Activated naive CD4-positive, alpha-beta T cell (primary cell): ENCODE measurements at regions not wholly inside any gene's neighbourhood (a gene's known extent, or its start where the extent isn't known, plus 50 kb on each side); places are given as distances from the start of the nearest gene placed in this dataset.

Experiments used
- DNase-seq, 4 experiments: peaks; one replicate each; lab custom pipeline; 2025; lab: John Stamatoyannopoulos, UW

DNA sequence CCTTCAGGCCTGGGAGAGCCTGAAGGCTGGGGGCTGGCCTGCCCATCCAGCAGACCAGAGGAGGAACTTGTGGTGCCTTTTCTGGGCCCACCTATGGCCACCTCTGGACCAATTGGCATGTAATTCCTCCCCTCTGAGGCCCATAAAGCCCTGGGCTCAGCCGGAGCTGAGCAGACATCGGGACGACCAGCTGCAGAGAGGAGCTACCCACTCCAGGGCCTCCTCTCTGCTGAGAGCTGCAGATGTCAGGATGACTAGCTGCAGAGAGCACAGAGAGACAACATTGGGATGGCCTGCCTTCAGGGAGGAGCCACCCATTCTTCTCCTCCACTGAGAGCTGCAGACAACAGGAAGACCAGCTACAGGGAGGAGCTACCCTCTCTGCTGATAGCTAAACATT lies 370.1 kb downstream of the CD83 start:
- DNase-seq, result no peak

DNA sequence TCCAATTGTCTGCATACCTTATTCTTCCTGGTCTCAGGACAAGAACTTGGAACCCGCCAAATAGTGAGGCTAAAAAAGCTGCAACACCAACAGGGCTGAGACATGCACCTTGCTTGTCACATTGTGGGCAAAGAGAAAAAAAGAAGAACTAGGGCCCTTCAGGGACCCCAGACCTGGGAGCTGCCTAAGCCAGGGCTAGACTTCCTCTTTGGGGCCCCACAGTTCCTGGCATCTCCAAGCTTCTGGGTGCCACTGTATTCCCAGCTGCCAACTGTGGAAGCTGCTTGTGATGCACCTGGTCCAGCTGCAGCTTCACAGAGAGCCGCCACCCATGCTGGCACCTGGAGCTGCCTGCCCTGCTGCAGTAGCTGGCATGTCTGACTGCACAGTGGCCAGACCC lies 370.6 kb downstream of the CD83 start:
- DNase-seq, result no peak

DNA sequence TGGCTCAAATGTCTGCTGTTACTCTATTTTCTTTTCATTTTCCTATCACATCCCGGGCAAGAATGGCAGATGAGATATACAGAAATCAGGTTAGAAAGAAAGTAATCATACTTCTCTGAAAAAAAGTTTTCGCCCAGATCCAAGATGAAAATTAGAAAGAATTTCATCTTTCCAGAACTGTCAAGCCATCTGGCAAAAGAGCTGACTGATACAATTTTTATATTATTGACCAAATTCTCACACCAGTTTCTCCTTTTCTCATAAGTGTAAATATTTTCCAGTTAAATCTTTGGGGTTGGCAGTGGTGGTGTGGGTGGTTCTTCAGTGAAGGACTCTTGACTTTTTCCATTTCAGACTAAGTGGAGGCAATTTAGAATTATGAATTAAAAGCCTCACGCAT lies 371.9 kb downstream of the CD83 start:
- DNase-seq, result no peak

DNA sequence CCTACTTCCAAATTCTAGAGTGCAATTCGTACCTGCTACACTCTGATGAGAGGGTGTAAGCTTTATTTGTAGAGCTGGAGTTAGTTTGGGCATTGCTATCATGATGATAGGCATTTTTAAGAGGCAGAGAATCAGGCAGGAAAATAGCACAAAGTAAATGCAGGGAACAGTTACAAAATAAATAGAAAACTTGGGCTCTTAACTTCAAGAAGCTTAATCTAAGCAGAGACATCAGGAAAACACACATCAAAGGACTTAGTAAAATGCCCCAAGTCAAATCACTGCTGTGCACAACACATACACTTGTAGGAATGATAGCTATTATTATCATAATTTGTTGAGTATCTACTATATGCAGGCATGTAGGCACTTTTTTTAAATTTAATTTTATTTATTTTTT lies 381.2 kb downstream of the CD83 start:
- DNase-seq, result no peak

DNA sequence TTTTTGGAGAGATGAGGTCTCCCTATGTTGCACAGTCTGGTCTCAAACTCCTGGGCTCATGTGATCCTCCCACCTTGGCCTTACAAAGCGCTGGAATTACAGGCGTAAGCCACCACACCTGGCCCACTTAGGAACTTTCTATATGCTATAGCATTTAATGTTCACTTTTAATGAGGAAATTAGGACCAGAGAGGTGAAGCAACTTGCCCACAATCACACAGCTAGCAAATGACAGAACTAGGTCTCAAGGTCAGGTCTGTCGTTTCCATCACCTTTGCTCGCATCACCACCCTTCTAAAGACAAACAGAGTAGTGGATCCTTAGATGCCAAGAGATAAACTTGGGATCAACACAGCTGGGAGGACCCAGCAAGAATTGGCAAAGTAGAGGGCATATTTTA lies 381.7 kb downstream of the CD83 start:
- no peak for DNase-seq

DNA sequence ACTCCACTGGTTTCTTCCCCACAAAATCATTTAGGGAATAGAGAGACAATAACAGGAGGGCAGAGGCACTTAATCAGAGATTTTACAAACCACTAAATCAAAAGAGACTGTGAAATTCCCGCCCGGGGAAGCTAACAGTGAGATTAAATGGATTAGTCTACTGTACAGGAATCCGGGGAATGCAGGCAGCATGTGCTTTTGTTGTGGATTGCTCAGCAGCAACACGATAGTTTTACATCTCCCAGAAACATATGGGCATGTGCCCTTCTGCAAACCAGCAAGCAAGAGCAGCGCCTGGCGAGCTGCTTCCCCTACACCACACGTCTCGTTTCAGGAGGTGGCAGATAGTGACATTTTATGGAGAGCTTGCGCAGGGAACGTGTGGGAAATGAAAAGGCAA lies 382.3 kb downstream of the CD83 start:
- DNase-seq, result no peak

DNA sequence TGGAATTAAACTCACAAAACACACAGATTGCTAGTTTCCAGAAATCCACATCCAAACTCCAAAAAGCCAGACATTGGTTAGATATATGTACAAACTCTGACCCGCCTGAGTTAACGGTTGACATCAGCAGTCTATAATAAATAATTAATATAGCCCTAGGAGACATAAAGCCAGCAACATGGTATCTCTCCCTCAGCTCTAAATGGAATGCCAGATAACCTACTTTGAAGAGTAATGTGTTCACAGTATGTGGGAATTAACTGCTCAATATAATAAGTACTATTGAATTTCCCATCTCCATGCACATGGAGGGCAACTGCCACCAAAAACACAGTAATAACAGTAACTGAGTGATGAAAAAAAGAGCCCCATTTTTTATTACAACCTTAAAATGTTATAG lies 383.2 kb downstream of the CD83 start:
- no peak for DNase-seq

DNA sequence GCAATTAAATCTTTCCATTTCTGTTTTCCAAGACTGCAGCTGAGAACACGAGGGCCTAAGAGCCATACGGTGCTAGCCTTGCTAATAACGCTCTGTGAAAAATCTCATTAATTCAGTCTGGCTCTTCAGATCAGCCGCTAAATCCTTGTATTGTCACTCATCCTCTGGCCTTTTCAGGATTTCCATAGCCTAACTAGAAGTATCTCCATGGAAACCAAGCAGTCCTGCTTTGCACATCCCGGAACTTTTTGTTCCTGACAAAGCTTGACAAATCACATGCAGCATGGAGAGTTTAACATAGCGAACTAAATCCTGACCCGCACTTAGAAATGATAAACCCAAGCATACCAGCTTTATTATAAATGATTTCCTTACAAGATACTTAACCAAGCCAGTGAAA lies 383.7 kb downstream of the CD83 start:
- no peak for DNase-seq

DNA sequence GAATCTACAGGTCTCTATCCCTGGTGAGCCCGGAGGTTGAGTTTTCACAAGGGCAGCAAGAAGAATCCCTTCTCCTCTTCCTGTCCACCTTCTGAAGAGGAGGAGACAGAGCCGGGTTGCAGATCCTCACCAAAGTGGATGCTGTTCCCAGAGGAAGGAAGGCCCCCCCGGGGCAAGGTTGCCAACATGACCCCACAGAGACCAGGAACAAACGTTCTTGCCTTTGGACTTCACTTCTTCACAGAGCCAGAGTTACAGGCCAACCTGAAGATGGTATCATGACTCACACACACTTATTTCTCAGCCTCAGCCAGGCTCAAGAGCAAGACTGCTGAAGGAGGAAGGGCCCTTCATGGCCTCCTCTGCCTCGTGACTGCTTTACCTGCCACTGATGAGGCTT lies 384.3 kb downstream of the CD83 start:
- no peak for DNase-seq

DNA sequence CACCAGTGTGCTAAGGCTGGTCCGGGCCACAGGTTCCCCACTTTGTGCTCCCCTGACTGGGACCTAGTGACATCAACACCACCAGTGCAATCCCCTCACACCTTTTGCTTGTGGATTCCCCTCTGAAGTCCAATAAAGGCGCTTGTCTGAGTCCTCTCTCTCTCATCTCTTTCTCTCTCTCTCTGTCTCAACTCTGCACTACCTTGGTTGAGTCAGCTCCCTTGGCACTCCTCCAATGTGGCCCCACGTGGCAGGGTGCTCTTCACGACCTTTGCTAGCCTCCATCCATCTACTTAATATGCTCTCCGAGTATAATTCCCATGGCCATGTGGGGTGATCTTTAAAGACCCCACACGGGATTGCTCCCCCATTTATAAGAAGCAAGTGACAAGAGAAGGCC lies 385.0 kb downstream of the CD83 start:
- DNase-seq, result no peak

DNA sequence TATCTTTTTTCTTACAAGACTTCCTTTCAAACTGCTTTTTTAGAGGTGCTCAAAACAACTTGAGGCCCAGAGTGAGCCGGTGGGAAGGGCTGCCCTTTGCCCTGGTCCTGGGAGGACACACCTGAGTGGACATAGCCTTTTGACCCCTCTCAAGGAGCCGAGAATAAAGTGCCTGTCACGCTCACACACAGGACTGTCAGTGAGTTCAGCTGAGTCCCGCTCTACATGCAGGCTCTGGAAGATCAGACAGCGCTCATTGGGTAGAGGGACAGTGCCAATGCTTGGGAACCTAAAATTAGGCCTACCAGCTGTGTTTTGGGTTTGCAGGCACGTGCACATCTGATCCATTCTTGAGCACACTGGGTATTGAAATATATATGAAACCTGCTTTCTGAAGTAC lies 387.8 kb downstream of the CD83 start:
- no peak for DNase-seq

DNA sequence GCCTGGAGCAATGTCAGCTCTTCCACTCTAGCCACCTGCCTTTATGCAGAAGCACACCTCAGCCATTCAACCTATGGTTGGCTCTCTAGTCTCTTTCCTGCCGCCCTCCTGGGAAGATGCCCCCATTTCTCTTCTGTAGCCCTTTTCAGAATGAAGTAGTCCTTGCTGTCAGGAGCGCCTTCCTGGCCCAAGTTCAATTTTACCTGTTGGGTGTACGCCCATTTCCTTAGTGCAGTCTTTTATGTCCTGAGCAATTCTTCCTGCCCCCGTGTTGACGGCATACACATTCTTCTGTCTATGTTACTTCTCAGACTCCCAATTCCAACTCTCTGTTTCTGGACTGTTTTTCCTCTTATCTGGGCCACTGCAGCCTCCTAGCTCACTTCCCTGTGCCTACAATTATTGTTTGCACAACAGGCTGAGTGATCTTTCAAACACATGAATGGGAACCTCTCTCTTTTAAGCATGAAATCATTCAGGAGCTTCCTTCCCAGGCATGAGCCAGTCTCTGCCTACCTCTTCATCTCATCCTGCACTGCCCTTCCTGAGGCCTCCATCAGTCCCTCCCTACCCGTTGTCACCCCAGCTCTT lies 389.2 kb downstream of the CD83 start:
- DNase-seq, result peak in 1 of 4 experiments; percentile 3

DNA sequence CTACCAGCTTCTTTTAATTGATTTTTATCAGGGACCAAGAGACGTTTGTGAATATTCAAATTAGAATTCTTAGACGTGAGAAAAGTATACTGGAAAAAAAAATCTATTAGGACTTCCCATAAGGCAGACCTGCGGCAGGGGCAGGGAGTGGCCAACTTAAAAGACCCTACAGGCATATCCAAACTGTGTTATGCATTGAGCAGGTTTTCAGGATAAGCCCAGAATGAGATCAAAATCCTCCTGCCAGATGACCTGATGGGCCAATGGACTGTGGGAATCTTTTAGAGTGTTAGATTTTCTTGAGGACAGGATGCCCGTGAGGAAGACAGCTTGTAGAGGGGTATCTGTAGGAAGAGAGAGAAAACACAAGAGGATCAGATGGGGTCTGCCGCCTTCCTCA lies 391.5 kb downstream of the CD83 start:
- no peak for DNase-seq

DNA sequence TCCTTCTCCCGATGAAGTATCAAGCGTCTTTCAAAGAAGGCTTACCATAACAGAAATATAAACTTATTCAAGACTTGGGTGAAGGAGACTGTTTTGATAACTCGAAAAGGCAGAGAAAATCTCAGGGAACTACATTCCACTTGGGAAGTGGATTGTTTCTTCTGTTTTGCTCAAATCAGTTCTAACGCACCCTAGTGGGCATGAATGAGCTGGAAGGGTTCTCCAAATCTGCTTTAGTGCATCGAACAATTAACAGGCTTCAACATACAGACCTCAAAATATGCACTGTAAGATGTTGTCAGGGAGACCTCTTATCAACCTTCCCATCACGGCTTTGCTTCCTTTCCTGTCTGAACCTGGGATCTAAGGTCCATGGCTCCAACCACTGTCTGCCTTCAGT lies 392.5 kb downstream of the CD83 start:
- no peak for DNase-seq

DNA sequence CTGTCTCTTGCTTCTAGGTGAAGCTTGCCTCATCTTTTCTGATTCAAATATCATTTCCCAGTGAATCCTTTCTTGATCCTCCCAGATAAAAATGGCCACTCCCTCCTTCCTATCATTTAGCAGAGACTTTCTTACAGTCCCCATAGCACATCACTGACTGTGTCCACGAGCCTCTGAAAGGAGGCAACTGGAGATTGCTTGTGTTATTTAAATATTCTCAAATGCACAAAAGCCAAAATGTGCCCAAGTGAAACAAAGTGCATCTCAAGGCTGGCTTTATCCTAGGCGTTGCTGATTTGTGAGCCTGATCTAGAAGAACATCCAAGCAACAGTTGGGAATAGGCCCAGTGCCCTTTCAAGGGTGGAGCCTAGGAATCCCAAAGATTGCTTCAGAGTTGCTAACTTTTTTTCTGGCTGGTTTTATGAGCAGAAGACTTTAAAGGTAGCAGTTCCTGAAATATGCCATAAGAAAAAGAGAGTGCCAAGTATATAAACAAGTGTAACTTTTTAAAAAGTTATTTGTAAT lies 393.6 kb downstream of the CD83 start:
- no peak for DNase-seq

DNA sequence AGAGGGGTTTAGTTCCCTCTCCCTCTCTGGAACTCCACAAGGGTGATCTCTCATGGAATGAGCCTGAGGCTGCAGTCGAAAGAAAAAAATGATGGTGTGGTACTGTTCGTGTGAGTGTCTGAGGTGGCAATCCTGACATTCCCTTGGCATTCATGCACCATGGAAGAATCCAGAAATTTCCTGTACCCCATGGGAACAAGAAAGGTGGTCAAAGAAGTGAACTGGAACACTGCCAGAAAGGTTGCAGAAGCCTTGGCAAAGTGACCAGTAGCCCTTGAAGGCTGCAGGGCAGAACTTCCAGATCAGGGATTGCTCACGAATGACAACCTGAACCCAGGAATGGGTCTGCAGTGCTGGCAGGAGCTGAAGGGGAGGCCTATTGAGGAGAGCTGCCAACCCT lies 394.7 kb downstream of the CD83 start:
- no peak for DNase-seq

DNA sequence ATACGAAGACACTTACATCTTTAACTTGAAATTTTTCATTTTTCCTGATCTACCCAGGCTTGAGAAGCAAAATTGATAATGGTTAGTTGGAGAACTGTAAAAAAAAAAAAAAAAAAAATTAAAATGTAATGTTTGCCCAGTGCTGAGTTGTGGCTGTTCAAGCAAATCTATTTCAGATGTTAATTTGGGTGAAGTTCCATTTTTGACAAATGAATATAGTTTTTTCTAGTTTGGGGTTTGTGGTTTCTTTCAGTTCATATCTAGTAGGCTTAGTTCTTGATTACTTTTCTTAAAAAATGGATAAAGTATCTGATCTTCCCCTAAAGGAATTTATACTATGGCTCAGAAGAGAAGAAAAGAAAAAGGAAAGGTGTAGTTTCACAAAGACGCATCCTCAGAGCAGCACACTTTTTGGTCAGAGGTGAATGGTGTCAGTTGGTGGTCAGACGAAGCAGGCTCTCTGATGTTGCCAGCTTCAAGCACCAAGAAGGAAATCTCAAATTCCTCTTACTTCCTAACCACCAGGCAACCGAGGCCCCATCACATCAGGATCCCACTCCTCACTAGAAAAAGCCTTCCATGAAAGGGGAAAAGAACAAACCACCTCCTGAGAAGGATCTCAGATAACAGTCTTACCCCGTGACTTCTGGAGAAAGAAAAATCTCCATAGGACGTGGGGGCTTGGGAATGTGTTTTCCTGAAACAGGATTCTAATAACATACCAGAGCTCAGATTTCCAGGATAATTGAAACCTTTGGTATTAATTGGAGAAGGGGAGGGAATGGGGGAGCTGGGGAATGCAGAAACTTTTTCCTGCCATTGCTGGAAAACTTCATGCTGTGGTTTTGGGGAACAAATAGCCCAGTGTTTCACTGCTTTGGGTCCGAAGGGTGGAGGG lies 396.2 kb downstream of the CD83 start:
- DNase-seq, result no peak

DNA sequence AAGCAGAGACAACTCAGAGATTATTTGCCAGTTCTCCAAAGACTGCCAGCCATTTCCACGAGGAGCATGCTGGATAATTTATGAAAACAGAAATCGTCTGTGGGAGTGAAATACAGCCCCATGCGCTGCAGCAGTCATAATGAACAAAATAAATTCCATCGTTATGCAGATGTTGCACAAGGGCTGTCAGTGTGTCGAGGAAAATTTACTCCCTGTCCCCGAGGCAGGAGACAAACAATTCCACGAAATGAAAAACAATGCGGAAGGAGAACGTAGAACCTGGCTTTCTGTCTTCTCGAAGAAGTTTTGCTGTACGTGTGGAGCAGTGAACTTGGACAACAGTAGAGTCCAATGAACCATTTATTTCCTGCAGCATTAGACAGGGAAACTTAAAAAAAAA lies 399.4 kb downstream of the CD83 start:
- no peak for DNase-seq

DNA sequence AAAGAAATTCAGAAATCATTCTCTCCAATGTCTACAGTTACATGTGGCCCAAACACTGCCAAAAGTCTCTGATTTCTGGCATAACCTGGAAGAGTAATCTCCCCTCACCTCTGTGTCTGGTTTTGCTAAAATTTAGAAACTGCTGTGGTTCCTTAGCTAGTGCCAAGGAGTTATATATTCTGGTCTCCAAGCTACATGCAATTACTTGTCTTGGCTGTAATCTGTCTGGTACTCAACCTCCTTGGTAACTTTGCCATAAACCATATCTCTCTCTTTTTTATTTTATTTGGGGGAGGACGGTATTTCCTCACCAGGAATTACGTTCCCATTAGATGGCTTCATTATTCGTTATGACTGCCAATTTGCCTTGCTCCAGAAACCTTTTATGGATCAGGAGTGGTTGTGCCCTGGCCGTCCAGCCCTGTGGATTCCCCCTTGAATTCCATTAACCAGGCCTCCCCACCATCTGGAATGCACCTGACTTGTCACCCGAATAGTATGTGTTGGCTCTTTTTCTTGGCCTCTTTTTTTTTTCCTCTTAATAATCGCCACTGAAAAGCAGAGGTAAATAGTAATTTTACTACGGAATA lies 400.0 kb downstream of the CD83 start:
- DNase-seq, result no peak

DNA sequence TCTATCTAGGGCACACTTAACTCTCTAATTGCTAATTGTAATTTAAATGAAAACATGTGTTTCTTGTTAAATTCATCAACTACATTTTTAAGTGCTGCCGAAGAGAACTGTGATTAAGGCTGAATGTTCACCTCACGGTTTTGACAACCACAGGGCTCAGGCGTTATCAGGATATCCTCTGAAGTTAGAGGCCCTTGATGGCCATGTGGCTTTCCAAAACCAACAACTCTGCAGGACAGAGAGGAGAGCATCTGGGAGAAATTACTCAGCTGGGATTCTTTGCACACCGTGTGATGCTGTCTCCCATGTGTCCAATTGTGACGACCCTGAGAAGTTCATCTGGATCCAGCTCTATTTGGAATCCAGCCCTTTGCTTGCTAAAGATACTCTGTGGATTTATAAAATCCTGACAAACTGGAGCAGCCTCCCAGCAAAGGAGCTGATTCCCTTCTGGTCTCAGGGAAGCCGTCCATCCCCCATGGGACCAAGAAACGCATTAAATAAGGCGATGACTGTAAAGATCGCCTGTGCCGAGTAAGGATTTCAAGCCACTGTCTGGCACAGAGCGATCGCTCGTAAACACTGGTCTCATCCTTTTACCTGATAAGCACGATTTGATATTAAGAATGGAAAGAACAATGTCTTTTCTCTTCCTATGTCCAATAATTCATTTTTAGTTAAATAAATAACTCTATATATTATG lies 401.1 kb downstream of the CD83 start:
- DNase-seq, result no peak

DNA sequence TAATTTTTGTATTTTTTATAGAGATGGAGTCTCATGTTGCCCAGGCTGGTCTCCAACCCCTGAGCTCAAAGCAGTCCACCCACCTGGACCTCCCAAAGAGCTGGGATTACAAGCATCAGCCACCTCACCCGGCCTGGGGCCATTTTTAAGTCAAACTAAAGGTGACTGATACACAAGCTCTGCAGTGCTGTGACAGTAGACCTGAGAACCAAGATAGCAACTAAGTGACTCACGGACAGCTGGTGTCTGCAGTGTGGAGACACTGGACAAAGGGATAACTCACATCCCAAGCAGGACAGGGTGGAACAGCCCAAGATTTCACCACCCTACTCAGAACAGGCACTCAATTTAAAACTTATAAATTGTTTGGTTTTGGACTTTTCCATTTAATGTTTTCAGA lies 402.5 kb downstream of the CD83 start:
- DNase-seq, result no peak

DNA sequence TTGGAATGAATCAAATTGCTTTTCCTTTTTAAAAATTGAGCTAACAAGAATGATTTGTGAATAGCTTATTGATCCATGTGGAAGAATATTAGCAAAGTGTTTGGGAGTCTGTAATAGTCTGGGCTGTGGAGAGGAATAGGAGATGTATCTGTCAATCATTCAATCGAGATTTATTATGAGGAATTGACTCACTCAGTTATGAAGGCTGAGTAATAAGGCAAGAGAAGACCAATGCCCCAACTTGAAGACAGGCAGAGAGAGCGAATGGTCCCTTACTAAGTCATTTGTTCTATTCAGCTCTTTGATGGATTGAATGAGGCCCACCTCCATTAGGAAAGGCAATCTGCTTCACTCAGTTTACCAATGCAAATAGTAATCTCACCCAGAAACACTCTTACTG lies 403.0 kb downstream of the CD83 start:
- no peak for DNase-seq

DNA sequence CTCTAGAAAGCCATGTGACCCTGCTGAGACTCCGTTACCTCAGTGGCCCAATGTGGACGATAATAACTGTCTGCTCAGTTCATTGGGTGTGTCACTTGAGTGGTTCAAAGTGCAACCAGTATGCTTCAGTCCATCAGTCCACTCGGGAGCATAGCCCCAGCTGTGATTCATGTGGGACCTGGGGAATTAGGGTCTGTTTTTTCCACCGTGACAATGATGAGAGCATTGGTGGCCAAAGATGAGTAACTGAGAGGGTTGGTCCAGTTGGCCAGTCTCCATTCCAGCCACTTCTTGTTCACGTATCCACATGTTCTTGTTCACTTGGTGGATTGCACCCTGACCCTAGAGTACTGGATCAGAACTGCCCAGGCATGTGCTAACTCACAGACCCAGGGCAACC lies 403.6 kb downstream of the CD83 start:
- no peak for DNase-seq
